HepG2 (cell line): ENCODE measurements at regions not wholly inside any gene's neighbourhood (a gene's known extent, or its start where the extent isn't known, plus 50 kb on each side); places are given as distances from the start of the nearest gene placed in this dataset.

Experiments used
- ATAC-seq: fragments of 200-7000 bp; cut with Tn5 transposase; 3 replicates; pipeline ENCODE4 v1.9.1; 2020; ENCODE audit warnings: mild to moderate bottlenecking, moderate library complexity
- BruUV-seq: library from RNA; stranded (reverse); fragments of 400-500 nt; replicated peaks from 2 replicates; lab custom pipeline; 2021; lab: Mats Ljungman, UMichigan
- CTCF ChIA-PET: fragments of 300-600 bp; formaldehyde crosslinking; extraction: SDS; loops from one replicate; lab custom pipeline; 2021; ENCODE audit warnings: low total read pairs, inconsistent platforms, low intra/inter-chr PET ratio; lab: Yijun Ruan, JAX
- POLR2A ChIA-PET: fragments of 350-600 bp; sonication (Branson Sonifier 250); formaldehyde crosslinking; loops from one replicate; lab custom pipeline; 2020; ENCODE audit warnings: antibody characterized with exemption, inconsistent platforms; lab: Yijun Ruan, JAX
- DNase-seq: peaks from one replicate; pipeline ENCODE4 v3.0.0-alpha.2; 2015; ENCODE audit warnings: low spot score
- FAIRE-seq: peaks from 3 replicates; lab custom pipeline; 2011; peaks lifted over from hg19 to GRCh38; lab: Jason Lieb, UNC
- H2AFZ ChIP-seq: one replicate; pipeline ENCODE4 v1.6.1; 2011; ENCODE audit warnings: low read length, inconsistent platforms
- H3K27ac ChIP-seq: fragments of 300-600 bp; 3 replicates; pipeline ENCODE4 v1.8.0; 2011; ENCODE audit warnings: mixed run types, mild to moderate bottlenecking, mixed read lengths, low read length, inconsistent platforms; ENCODE audit not compliant: insufficient read depth; ENCODE audit errors: extremely low read length
- H3K27me3 ChIP-seq, 2 experiments: fragments of 200-600 bp in 1 of 2; 2 replicates in 1 of 2; 3 replicates in 1 of 2; pipeline versions ENCODE4 v1.6.0 to v1.8.0; 2011; ENCODE audit warnings: low read length in 2 of 2, mild to moderate bottlenecking in 2 of 2, moderate library complexity in 2 of 2, inconsistent platforms in 1 of 2; ENCODE audit not compliant: insufficient read depth in 2 of 2, control insufficient read depth in 1 of 2
- H3K36me3 ChIP-seq, 2 experiments: fragments of 200-600 bp in 1 of 2; replicated peaks in 1 of 2; 2 replicates in 1 of 2; 3 replicates in 1 of 2; pipeline versions ENCODE4 v1.5.1 to v1.8.0; 2011; ENCODE audit warnings: low read length in 2 of 2, inconsistent platforms in 1 of 2; ENCODE audit not compliant: insufficient read depth in 2 of 2, control insufficient read depth in 1 of 2
- H3K4me1 ChIP-seq: 2 replicates; pipeline ENCODE4 v1.5.1; 2012; ENCODE audit warnings: low read length, inconsistent platforms; ENCODE audit not compliant: insufficient read depth
- H3K4me2 ChIP-seq: 2 replicates; pipeline ENCODE4 v1.6.0; 2011; ENCODE audit warnings: low read depth, low read length, inconsistent platforms
- H3K4me3 ChIP-seq, 3 experiments: fragments of 200-600 bp in 1 of 3; sonication (generic), shearing (Covaris generic) in 1 of 3; replicated peaks in 1 of 3; 2 replicates each; pipeline ENCODE4 v1.5.1; 2011 to 2016; ENCODE audit warnings: low read length in 3 of 3, inconsistent platforms in 2 of 3, low read depth in 2 of 3, mild to moderate bottlenecking in 2 of 3, control low read depth in 1 of 3, mixed read lengths in 1 of 3; ENCODE audit not compliant: insufficient read depth in 1 of 3
- H3K79me2 ChIP-seq: one replicate; pipeline ENCODE4 v1.6.1; 2011; ENCODE audit warnings: low read length, inconsistent platforms; ENCODE audit not compliant: insufficient read depth
- H3K9ac ChIP-seq: 2 replicates; pipeline ENCODE4 v1.6.0; 2011; ENCODE audit warnings: mild to moderate bottlenecking, low read depth, low read length, inconsistent platforms; ENCODE audit not compliant: insufficient read depth
- H3K9me3 ChIP-seq: 2 replicates; pipeline ENCODE4 v1.5.1; 2012; ENCODE audit warnings: mild to moderate bottlenecking, low read length
- H4K20me1 ChIP-seq: 2 replicates; pipeline ENCODE4 v1.6.0; 2011; ENCODE audit warnings: inconsistent platforms, mild to moderate bottlenecking, low read length, moderate library complexity; ENCODE audit not compliant: insufficient read depth
- AKAP8 ChIP-seq: sonication (generic); formaldehyde crosslinking; IDR thresholded peaks from 2 replicates; pipeline ENCODE4 v1.5.1; 2020; ENCODE audit warnings: mild to moderate bottlenecking, missing genetic modification reagents
- KLF12 ChIP-seq: sonication (generic); formaldehyde crosslinking; IDR thresholded peaks from 2 replicates; pipeline ENCODE4 v1.4.0; 2020; ENCODE audit warnings: missing genetic modification reagents, borderline replicate concordance
- KLF9 ChIP-seq: IDR thresholded peaks from 2 replicates; pipeline ENCODE4 v1.6.1; 2016; ENCODE audit warnings: low read depth
- MAFF ChIP-seq: IDR thresholded peaks from 2 replicates; pipeline ENCODE4 v1.6.1; 2011; ENCODE audit warnings: low read depth, low read length, improper control_type of control experiment
- MZF1 ChIP-seq: sonication (generic); formaldehyde crosslinking; IDR thresholded peaks from 2 replicates; pipeline ENCODE4 v1.8.1; 2023; ENCODE audit warnings: mild to moderate bottlenecking, missing genetic modification reagents, borderline replicate concordance
- NFE2L1 ChIP-seq: sonication (generic); formaldehyde crosslinking; IDR thresholded peaks from 2 replicates; pipeline ENCODE4 v1.4.0; 2020; ENCODE audit warnings: missing genetic modification reagents, mild to moderate bottlenecking, borderline replicate concordance
- PRDM10 ChIP-seq: sonication (generic); formaldehyde crosslinking; IDR thresholded peaks from 2 replicates; pipeline ENCODE4 v1.4.0; 2020; ENCODE audit warnings: low read depth, missing genetic modification reagents
- TOPORS ChIP-seq: sonication (generic); formaldehyde crosslinking; IDR thresholded peaks from 2 replicates; pipeline ENCODE4 v1.8.0; 2023; ENCODE audit warnings: mild to moderate bottlenecking, missing genetic modification reagents
- XBP1 ChIP-seq: sonication (generic); formaldehyde crosslinking; IDR thresholded peaks from 2 replicates; pipeline ENCODE4 v1.5.0; 2020; ENCODE audit warnings: missing genetic modification reagents
- ZNF256 ChIP-seq: sonication (generic); formaldehyde crosslinking; conservative IDR thresholded peaks from 2 replicates; pipeline ENCODE4 v1.4.0; 2020; ENCODE audit warnings: missing genetic modification reagents
- WGBS: methylation state at CpG from one replicate; pipeline ENCODE4 v1.1.6; 2017; ENCODE audit warnings: low lambda C conversion rate; 5-methylcytosine and 5-hydroxymethylcytosine counted together
- in situ Hi-C: cut with HindIII; loops from 2 replicates; pipeline ENCODE4 v1.10.0; 2017; ENCODE audit warnings: low pct_unique_long_range_greater_than_20kb; ENCODE audit not compliant: extremely low pct_ligation_motif_present
- intact Hi-C: fragments of 100-400 bp; cut with micrococcal nuclease; formaldehyde crosslinking; loops from one replicate; pipeline ENCODE4 v1.10.0; 2022; ENCODE audit not compliant: unreplicated experiment
- TF ChIP-seq, protein P1 (sequence below): sonication (generic); formaldehyde crosslinking; IDR thresholded peaks from 2 replicates; pipeline ENCODE4 v1.4.0; 2020; ENCODE audit warnings: missing genetic modification reagents
- TF ChIP-seq, protein P2 (sequence below): sonication (generic); formaldehyde crosslinking; IDR thresholded peaks from 2 replicates; pipeline ENCODE4 v1.4.0; 2020; ENCODE audit warnings: missing genetic modification reagents
- TF ChIP-seq, protein P3 (sequence below): IDR thresholded peaks from 2 replicates; pipeline ENCODE4 v1.6.1; 2018; ENCODE audit warnings: missing genetic modification reagents, mild to moderate bottlenecking, missing compliant biosample characterization

- TF ChIP-seq, protein P1, sequence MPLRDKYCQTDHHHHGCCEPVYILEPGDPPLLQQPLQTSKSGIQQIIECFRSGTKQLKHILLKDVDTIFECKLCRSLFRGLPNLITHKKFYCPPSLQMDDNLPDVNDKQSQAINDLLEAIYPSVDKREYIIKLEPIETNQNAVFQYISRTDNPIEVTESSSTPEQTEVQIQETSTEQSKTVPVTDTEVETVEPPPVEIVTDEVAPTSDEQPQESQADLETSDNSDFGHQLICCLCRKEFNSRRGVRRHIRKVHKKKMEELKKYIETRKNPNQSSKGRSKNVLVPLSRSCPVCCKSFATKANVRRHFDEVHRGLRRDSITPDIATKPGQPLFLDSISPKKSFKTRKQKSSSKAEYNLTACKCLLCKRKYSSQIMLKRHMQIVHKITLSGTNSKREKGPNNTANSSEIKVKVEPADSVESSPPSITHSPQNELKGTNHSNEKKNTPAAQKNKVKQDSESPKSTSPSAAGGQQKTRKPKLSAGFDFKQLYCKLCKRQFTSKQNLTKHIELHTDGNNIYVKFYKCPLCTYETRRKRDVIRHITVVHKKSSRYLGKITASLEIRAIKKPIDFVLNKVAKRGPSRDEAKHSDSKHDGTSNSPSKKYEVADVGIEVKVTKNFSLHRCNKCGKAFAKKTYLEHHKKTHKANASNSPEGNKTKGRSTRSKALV (CRISPR knock-in tag): no peak
- no peak for TF ChIP-seq AKAP8 (CRISPR knock-in tag)
- no peak for TF ChIP-seq KLF12 (CRISPR knock-in tag)
- no peak for TF ChIP-seq PRDM10 (CRISPR knock-in tag)
Measured at GRCh38 chr5:15170173-15170572, 298.6 kb upstream of the ANKH start (continued).

- 0% methylated on average over 2 of the region's 2 CpGs for WGBS
- ATAC-seq: no peak
- in situ Hi-C loops: no loop called here
- Histone ChIP-seq H3K27me3 (no peaks in the 10 kb centered on the region), H2AFZ (no peak overlapping the region), H3K79me2 (no peaks in the 10 kb centered on the region), H3K4me1 (no peaks in the 10 kb centered on the region), H3K9me3 (no peaks in the 10 kb centered on the region), H3K36me3 (no peaks in the 10 kb centered on the region), H3K4me3 (no peak overlapping the region), H3K4me2 (no peak overlapping the region), H3K9ac (no peak overlapping the region), H4K20me1 (no peaks in the 10 kb centered on the region), H3K27ac (no peak overlapping the region)
- ChIA-PET CTCF (no interaction called here), POLR2A (no interaction called here)
- DNase-seq: no peak
- no TSS peak for BruUV-seq
- intact Hi-C loops: no loop called here
- no peak for FAIRE-seq
- TF ChIP-seq XBP1 (CRISPR knock-in tag) (no peak), MAFF (no peak), KLF9 (CRISPR knock-in tag) (no peak), NFE2L1 (CRISPR knock-in tag) (no peak), MZF1 (no peak), ZNF256 (CRISPR knock-in tag) (no peak), TOPORS (CRISPR knock-in tag) (no peak)
- TF ChIP-seq, protein P2, sequence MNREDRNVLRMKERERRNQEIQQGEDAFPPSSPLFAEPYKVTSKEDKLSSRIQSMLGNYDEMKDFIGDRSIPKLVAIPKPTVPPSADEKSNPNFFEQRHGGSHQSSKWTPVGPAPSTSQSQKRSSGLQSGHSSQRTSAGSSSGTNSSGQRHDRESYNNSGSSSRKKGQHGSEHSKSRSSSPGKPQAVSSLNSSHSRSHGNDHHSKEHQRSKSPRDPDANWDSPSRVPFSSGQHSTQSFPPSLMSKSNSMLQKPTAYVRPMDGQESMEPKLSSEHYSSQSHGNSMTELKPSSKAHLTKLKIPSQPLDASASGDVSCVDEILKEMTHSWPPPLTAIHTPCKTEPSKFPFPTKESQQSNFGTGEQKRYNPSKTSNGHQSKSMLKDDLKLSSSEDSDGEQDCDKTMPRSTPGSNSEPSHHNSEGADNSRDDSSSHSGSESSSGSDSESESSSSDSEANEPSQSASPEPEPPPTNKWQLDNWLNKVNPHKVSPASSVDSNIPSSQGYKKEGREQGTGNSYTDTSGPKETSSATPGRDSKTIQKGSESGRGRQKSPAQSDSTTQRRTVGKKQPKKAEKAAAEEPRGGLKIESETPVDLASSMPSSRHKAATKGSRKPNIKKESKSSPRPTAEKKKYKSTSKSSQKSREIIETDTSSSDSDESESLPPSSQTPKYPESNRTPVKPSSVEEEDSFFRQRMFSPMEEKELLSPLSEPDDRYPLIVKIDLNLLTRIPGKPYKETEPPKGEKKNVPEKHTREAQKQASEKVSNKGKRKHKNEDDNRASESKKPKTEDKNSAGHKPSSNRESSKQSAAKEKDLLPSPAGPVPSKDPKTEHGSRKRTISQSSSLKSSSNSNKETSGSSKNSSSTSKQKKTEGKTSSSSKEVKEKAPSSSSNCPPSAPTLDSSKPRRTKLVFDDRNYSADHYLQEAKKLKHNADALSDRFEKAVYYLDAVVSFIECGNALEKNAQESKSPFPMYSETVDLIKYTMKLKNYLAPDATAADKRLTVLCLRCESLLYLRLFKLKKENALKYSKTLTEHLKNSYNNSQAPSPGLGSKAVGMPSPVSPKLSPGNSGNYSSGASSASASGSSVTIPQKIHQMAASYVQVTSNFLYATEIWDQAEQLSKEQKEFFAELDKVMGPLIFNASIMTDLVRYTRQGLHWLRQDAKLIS (CRISPR knock-in tag): no peak
- TF ChIP-seq, protein P3, sequence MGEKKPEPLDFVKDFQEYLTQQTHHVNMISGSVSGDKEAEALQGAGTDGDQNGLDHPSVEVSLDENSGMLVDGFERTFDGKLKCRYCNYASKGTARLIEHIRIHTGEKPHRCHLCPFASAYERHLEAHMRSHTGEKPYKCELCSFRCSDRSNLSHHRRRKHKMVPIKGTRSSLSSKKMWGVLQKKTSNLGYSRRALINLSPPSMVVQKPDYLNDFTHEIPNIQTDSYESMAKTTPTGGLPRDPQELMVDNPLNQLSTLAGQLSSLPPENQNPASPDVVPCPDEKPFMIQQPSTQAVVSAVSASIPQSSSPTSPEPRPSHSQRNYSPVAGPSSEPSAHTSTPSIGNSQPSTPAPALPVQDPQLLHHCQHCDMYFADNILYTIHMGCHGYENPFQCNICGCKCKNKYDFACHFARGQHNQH: no peak
Measured at GRCh38 chr5:15168358-15168757, 296.8 kb upstream of the ANKH start.
